Astrocyte of the hippocampus (primary cell): ENCODE measurements at regions not wholly inside any gene's neighbourhood (a gene's known extent, or its start where the extent isn't known, plus 50 kb on each side); places are given as distances from the start of the nearest gene placed in this dataset.

ENCODE experiments used
- DNase-seq: peaks from one replicate; pipeline ENCODE4 v3.0.0; 2011; ENCODE audit warnings: low read depth, low spot score

DNA sequence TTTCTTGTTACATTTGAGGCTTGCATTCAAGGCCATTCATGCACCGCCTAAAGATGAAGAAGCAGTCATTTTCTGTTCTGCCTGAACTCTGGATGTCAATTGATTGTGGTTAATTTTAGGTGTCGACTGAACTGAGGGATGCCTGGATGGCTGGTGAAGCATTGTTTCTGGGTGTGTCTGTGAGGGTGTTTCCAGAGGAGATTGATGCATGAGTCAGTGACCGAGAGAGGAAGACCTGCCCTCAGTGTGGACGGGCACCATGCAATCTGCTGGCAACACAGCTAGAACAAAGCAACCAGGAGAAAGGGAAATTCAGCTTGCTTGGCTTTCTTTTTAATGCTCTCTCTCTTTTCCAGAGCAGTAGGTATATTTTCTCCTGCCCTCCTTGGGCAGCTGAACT is 164.1 kb upstream of the ECI2 start:
- DNase-seq, result no peak

DNA sequence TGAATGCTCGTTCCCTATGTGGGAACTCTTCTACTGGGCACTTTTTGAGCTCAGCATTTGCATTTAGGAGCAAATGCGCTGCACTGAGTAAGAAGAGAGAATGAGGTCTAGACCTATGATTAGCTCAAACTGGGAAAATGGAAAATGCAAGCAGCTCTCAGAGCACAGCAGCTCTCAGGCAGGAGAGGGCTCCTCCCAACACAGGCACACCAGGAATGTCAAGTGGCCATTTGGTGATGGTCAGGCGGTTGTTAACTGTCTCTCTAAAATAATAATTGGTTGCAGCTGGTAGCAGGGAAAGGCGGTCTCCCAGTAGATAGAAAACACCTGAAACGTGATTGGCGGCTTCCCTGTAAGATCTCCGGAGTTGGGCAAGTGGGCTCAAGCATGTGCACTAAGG is 162.0 kb upstream of the ECI2 start:
- DNase-seq, result no peak

DNA sequence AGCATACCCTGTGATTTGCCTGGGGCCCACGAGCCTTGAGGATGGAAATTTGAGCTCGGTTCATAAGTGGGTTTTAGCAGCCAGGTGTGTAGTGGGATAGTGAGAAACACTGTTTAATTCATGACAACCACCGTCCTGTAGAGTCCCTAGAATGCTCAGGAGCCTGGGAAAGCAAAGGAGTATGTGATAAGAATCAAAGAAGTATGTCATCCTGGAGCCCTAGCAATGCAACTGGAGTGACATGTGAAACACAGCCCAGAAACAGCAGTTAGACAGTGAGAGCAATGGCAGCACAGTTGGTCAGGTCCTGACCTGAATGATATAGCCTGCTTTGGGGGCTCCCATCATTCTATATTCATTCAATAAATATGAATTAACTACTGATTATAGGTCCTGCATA is 161.2 kb upstream of the ECI2 start:
- DNase-seq, result no peak

DNA sequence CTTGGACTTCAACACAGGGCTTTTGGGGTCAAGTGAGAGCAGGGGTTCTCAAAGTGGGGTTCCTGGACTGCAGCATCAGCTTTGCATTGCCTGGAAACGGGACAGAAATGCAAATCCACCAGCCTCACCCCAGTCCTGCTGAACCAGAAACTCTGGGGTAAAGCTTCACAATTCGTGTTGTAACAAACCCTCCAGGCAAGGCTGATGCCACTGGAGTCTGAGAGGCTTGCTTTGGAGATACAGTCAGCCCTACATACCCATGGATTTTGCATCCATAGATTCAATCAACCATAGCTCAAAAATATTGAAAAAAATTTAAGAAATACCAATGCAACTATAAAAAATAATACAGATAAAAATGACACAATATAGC is 160.4 kb upstream of the ECI2 start:
- no peak for DNase-seq

DNA sequence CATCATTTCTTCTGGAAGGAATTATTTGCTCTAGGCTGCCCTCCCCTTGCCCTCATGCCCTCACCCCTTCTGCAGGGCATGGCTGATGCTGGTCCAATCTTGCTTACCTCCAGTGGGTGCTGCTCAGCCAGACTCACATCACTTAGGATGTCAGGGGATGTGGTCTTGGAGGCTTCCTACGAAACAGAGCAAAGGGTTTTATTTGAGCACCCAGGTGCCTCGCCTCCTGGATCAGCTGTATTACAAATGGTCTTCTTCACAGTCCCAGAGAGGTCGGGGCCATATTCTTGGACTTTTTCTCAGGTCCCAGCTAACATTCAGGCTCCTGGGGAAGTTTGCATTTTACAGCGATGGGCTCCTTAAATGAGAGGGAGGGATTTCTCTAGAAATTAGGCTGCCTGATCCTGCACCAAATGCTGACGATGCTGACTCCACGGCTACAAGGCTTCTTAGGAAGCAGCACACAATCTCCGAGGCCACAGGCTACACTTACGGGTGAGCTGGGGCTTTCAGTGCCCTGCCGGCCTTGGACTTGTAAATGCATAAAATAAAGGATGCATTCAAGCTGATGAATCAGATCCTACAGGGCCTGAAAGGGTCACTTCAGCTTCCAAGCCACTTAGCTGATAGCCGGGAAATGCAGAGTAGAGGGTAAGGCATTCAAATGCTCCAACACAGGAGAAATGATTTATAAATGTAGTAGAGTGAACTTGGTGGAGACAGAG is 159.8 kb upstream of the ECI2 start:
- no peak for DNase-seq

GRCh38 chr6:4294636-4295035 is 159.3 kb upstream of the ECI2 start:
- DNase-seq, result no peak

- DNase-seq, result no peak
These were observed 156.4 kb upstream of the ECI2 start for GRCh38 chr6:4291453-4292403.

DNA sequence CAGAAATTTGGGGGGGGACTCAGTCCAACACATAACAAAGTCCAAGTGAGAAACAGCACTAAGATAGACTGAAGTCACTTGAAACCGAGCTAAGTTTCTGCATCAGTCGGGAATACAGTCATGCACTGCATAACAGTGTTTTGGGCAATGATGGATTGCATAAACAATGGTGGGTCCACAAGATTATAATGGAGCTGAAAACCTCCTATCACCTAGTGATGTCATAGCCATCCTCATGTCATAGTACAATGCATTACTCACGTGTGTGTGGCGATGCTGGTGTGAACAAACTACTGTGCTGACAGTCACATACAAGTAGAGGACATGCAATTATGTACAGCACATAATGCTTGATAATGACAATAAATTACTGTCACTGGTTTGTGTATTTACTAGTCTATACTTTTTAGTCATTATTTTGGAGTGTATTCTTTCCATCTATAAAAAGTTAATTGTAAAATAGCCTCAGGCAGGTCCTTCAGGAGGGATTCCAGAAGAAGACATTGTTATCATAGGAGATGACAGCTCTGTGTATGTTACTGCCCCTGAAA is 154.5 kb upstream of the ECI2 start:
- no peak for DNase-seq

- peak; percentile 44 for DNase-seq
These were observed 152.5 kb upstream of the ECI2 start for GRCh38 chr6:4287811-4288244.

GRCh38 chr6:4287372-4287771 is 152.0 kb upstream of the ECI2 start:
- DNase-seq, result no peak

DNA sequence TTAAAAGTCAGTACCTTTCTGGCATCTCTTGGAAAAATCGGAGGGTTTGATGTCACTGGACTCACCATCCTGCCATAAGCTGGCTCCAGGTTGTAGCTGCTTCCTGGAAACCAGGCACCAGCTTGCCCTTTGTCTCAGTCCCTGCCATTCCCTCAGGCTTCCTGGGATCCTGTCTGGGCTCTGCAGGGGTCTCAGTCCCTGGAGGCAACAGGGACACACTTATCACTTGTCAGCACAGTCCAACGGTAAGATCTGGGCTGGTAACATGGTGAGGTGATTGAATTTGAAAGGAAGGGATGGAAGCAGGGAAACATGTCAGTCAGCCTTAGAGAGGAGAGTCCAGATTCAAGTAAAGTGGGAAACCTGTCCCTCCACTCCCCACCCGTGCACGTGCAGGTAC is 147.6 kb upstream of the ECI2 start:
- DNase-seq, result no peak

GRCh38 chr6:4281341-4282293 is 146.2 kb upstream of the ECI2 start:
- DNase-seq, result peak; percentile 72

DNA sequence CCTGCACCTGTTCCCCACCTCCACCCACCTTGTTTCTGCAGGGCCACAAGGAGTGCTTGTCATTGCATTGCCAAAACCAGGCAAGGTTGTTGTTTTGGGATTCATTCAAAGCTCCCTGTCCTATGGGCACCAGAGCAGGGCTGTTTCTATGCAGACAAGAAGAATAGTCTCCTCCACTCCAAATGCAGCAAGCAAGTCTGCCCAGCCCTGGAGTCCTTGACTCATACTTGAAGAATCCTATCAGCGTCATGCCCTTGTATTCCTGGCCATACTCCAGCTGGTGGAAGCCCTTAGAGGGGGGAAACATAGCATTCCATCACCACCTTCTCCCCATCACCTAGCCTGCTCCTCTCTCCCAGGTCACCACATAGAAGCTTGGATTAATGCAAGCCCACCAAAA is 145.3 kb upstream of the ECI2 start:
- peak; percentile 94 for DNase-seq

DNA sequence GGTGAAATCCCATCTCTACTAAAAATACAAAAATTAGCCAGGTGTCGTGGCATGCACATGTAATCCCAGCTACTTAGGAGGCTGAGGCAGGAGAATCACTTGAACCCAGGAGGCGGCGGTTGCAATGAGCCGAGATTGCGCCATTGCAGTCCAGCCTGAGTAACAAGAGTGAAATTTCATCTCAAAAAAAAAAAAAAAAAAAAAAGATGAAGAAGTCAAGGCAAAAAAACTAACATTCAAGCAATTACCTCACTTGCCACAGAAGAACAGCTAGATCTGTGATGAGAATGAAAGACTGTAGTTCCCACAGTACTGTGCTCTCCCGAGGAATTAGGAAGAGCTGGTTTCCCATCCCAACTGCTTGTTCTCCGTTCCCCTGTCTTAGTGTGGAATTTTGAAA is 144.7 kb upstream of the ECI2 start:
- DNase-seq, result no peak

- peak; percentile 73 for DNase-seq
These were observed 139.2 kb upstream of the ECI2 start for GRCh38 chr6:4274382-4275082.

DNA sequence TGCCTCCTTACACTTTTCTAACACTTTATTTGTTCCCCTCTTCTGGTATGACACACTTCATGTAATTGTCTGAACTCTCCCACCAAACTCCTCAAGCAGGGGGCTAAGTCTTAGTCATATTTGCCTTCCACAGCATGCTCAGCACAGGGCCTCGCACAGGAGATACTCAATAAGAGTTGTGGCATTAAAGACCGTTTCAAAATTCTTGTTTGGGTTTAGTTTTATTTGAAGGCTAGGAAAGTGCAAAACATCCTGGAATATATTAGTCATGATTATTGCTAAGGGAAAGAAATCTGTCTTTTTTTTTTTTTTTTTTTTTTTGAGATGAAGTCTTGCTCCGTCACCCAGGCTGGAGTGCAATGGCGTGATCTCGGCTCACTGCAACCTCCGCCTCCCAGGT is 137.6 kb upstream of the ECI2 start:
- DNase-seq, result no peak

DNA sequence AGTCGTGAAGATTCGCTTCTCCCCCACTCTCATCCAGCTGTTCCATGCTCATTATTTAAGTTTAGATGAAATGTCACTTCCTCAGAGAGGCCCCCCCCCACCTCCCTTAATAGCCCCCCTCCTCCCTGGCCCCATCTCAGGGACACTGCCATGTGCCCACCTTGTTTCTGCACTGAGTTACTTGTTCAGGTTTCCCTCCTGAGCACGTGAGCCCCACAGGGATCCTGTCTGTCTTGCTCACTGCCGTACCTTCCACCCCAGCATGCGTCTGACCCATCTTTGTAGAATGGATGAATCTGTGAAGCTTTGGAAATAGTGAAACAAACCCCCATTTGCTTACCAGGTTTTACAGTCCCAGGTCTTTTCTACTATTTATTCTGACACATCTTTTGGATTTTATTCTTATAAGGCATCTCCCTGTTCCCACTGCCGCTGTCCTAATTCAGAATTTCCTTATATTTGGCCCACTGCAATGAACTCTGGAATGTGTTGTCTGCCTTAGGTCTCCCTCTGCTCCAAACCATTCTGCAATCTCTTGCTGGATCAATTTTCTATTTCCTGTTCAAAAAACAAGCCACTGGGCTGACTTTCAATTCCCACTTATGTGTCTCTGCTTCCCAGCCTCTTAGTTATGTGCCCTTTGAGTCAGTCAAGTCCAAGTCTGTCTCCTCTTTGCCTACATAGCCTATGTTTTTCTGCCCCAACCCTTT is 136.5 kb upstream of the ECI2 start:
- no peak for DNase-seq

- DNase-seq, result peak; percentile 79
These were observed 135.4 kb upstream of the ECI2 start for GRCh38 chr6:4270776-4271175.

DNA sequence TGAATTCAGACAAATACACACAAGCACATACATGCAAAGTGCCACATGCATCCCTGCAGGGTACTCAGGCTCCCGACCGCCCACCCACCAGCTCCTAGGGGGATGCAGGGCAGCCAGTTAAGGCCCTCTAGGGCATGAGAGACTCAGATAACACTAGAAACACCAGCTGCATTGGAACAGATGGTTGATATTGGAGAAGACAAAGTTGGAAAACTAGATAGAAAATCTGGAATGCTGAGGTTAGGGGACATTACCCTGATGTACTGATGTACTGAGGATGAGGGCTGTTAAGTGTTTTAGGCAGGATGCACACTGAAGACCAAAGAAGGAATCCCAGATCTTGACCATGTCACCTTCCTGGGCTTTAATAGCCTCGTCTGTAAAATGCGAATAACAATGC is 134.6 kb upstream of the ECI2 start:
- no peak for DNase-seq

GRCh38 chr6:4268171-4268570 is 132.8 kb upstream of the ECI2 start:
- no peak for DNase-seq
